Heart right ventricle (tissue), 16 donors: ENCODE measurements at regions not wholly inside any gene's neighbourhood (a gene's known extent, or its start where the extent isn't known, plus 50 kb on each side); places are given as distances from the start of the nearest gene placed in this dataset.

Source experiments
- ATAC-seq, 8 donors: fragments of 200-7000 bp; cut with Tn5 transposase; one replicate each; pipeline ENCODE4 v1.9.1; 2020; ENCODE audit warnings: mild to moderate bottlenecking in 8 of 8, moderate library complexity in 8 of 8, moderate number of reproducible peaks in 1 of 8
- DNase-seq, 2 donors: peaks; one replicate each; pipeline ENCODE4 v3.0.0-alpha.2; 2020
- H3K27ac ChIP-seq, 10 donors: fragments of 200-600 bp; sonication (generic) in 2 of 10; one replicate each; pipeline versions ENCODE4 v1.5.0 to v1.8.0; 2020 to 2022; ENCODE audit warnings: mild to moderate bottlenecking in 3 of 10
- H3K27me3 ChIP-seq, 7 donors: fragments of 200-600 bp; one replicate each; pipeline ENCODE4 v1.8.0; 2021 to 2022; ENCODE audit warnings: mild to moderate bottlenecking in 2 of 7
- H3K36me3 ChIP-seq, 9 donors: fragments of 200-600 bp; sonication (generic) in 1 of 9; one replicate each; pipeline versions ENCODE4 v1.5.0 to v1.8.0; 2020 to 2022; ENCODE audit warnings: mild to moderate bottlenecking in 2 of 9
- H3K4me1 ChIP-seq, 9 donors: fragments of 200-600 bp; sonication (generic) in 1 of 9; one replicate each; pipeline versions ENCODE4 v1.5.0 to v1.8.0; 2020 to 2022; ENCODE audit warnings: mild to moderate bottlenecking in 4 of 9
- H3K4me3 ChIP-seq, 10 donors: fragments of 200-600 bp; sonication (generic) in 2 of 10; one replicate each; pipeline versions ENCODE4 v1.5.0 to v1.8.0; 2020 to 2022; ENCODE audit warnings: mild to moderate bottlenecking in 7 of 10, moderate library complexity in 2 of 10
- H3K9me3 ChIP-seq, 11 donors: fragments of 200-600 bp in 10 of 11; sonication (generic) in 2 of 11; one replicate each; pipeline versions ENCODE4 v1.5.0 to v1.8.0; 2013 to 2022; ENCODE audit warnings: mild to moderate bottlenecking in 2 of 11, control low read depth in 1 of 11, moderate library complexity in 1 of 11
- CTCF ChIP-seq, 9 donors: fragments of 200-600 bp; sonication (generic) in 2 of 9; IDR thresholded peaks; one replicate each; pipeline versions ENCODE4 v1.5.0 to v1.8.0; 2021 to 2022; ENCODE audit warnings: antibody characterized with exemption in 9 of 9, mild to moderate bottlenecking in 5 of 9, moderate library complexity in 1 of 9
- WGBS, 2 donors: extraction: QIAGEN DNeasy Blood & Tissue Kit; methylation state at CpG; one replicate each; pipeline ENCODE4 v1.1.7; 2013; ENCODE audit warnings: inconsistent platforms in 1 of 2; 5-methylcytosine and 5-hydroxymethylcytosine counted together
- intact Hi-C, 10 donors: fragments of 100-400 bp; cut with DNase I; formaldehyde crosslinking; loops; one replicate each; pipeline versions ENCODE4 v1.11.1 to v1.14.2; 2022
- donor health status: Arrhythmogenic right ventricular cardiomyopathy.
- donor health status: ischemic (EF 13 %, LVEDD 7.1; RV severe dilation, severe dysfunction).
- donor health status: healthy with polysubstance abuse.
- donor health status: DM: no; HTN: yes; CAD: no.
- donor health status: DM: no; HTN: no; CAD: no.
- donor health status: ischemic (EF 25% LVEDD 6.9; RV normal size, moderate dysfunction).
- donor health status: ischemic (EF 25% LVEDD 5.7; RV mildly dilated, moderate dysfunction).
- donor health status: healthy.
- donor health status: DM: yes; HTN: yes; CAD: no.
- donor health status: Ischemic cardiomyopathy.
- donor health status: ischemic (EF 35%, LVEDD 5.7; RV mildly dilated, moderate dysfunction).
- donor health status: nonischemic (EF 11% LVEDD 7.7; RV severe dilation, severe dysfunction).
- donor health status: DM: yes; HTN: yes; CAD: no.
- donor health status: PGD.
- donor health status: ischemic (EF 29% LVEDD 5.4; RV normal size, mild dysfunction).
- donor health status: nonischemic (EF 23%, LVEDD 6.1; RV moderate dilation, normal function).

- no peak for TF ChIP-seq CTCF (IDR thresholded peaks at IDR 0.05)
- H3K4me3 ChIP-seq: no peak overlapping the region
- ATAC-seq (no peak), DNase-seq (no peak)
- no peaks in the 10 kb centered on the region for H3K4me1 ChIP-seq
- peaks cover 0 to 2% (median 0%) of the 10 kb centered on the region in 7 donors for H3K27me3 ChIP-seq
- H3K27ac ChIP-seq: no peak overlapping the region
- no peaks in the 10 kb centered on the region for H3K36me3 ChIP-seq
- peaks cover 0 to 5% (median 0%) of the 10 kb centered on the region in 11 donors for H3K9me3 ChIP-seq
- intact Hi-C loops: no loop called here
These were observed 2026.1 kb upstream of the CELF4 start for GRCh38 chr18:39591649-39592048.

GRCh38 chr18:39589496-39589895 lies 2023.9 kb upstream of the CELF4 start:
- ATAC-seq: no peak
- Histone ChIP-seq H3K4me3 (no peak overlapping the region), H3K27me3 (peaks cover 0 to 2% (median 0%) of the 10 kb centered on the region in 7 donors), H3K27ac (no peak overlapping the region), H3K36me3 (no peaks in the 10 kb centered on the region), H3K4me1 (no peaks in the 10 kb centered on the region), H3K9me3 (no peaks in the 10 kb centered on the region)
- no peak for DNase-seq
- intact Hi-C loops: no loop called here
- TF ChIP-seq CTCF (IDR thresholded peaks at IDR 0.05): no peak

GRCh38 chr18:39587586-39587985 lies 2022.0 kb upstream of the CELF4 start:
- WGBS, 2 donors: 96 to 97% methylated on average over 1 of the region's 1 CpG
- no peaks in the 10 kb centered on the region for H3K36me3 ChIP-seq
- H3K27ac ChIP-seq: no peak overlapping the region
- ATAC-seq (no peak), DNase-seq (no peak)
- no peaks in the 10 kb centered on the region for H3K9me3 ChIP-seq
- intact Hi-C loops: no loop called here
- H3K4me1 ChIP-seq: no peaks in the 10 kb centered on the region
- H3K4me3 ChIP-seq: no peak overlapping the region
- H3K27me3 ChIP-seq: peaks cover 0 to 2% (median 0%) of the 10 kb centered on the region in 7 donors
- TF ChIP-seq CTCF (IDR thresholded peaks at IDR 0.05): no peak

- H3K4me1 ChIP-seq: no peaks in the 10 kb centered on the region
These were observed 2021.1 kb upstream of the CELF4 start for GRCh38 chr18:39586741-39587140.

More at GRCh38 chr18:39586741-39587140, 2021.1 kb upstream of the CELF4 start:
- WGBS, 2 donors: 91% methylated on average over 5 of the region's 5 CpGs
- intact Hi-C loops: no loop called here
- DNase-seq: no peak
- ATAC-seq: no peak
- no peak overlapping the region for H3K4me3 ChIP-seq
- no peak for TF ChIP-seq CTCF (IDR thresholded peaks at IDR 0.05)
- no peak overlapping the region for H3K27ac ChIP-seq
- H3K27me3 ChIP-seq: peaks cover 0 to 2% (median 0%) of the 10 kb centered on the region in 7 donors
- no peaks in the 10 kb centered on the region for H3K9me3 ChIP-seq
- no peaks in the 10 kb centered on the region for H3K36me3 ChIP-seq
